ENCODE measurements at regions not wholly inside any gene's neighbourhood (a gene's known extent, or its start where the extent isn't known, plus 50 kb on each side); places are given as distances from the start of the nearest gene placed in this dataset.

DNA sequence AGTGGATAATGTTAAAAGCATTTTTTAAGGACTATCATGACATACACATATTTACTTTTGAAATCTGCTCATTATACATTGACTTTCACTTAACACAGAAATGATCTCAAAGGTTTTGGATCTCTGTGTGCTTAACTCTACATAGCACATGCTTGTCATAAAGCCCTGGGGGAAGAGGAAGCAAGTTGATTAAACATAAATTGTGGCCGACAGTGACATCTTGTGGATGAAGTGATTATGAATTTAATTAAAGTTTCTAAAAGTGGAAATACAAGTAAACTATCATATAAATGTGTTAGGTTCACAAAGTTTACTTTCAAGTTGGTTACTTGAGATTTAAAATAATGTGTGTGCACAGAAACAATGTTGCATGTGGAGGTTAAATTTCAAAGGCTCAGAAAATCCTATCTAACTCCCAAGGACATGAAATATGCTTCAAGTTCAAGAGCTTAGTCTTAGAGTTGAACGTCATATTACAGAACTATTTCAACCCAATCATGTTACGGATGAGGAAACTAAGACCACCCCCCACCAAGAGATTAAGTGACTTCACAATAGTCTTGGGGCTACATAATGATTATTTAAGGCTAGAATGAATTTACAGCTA lies 1247.8 kb downstream of the GATA3 start:
- peak in 1 of 2 experiments; percentile 8 for DNase-seq (ENCODE audit: low read depth in 1 of 2, low spot score in 1 of 2)
- TF ChIP-seq, protein P1, sequence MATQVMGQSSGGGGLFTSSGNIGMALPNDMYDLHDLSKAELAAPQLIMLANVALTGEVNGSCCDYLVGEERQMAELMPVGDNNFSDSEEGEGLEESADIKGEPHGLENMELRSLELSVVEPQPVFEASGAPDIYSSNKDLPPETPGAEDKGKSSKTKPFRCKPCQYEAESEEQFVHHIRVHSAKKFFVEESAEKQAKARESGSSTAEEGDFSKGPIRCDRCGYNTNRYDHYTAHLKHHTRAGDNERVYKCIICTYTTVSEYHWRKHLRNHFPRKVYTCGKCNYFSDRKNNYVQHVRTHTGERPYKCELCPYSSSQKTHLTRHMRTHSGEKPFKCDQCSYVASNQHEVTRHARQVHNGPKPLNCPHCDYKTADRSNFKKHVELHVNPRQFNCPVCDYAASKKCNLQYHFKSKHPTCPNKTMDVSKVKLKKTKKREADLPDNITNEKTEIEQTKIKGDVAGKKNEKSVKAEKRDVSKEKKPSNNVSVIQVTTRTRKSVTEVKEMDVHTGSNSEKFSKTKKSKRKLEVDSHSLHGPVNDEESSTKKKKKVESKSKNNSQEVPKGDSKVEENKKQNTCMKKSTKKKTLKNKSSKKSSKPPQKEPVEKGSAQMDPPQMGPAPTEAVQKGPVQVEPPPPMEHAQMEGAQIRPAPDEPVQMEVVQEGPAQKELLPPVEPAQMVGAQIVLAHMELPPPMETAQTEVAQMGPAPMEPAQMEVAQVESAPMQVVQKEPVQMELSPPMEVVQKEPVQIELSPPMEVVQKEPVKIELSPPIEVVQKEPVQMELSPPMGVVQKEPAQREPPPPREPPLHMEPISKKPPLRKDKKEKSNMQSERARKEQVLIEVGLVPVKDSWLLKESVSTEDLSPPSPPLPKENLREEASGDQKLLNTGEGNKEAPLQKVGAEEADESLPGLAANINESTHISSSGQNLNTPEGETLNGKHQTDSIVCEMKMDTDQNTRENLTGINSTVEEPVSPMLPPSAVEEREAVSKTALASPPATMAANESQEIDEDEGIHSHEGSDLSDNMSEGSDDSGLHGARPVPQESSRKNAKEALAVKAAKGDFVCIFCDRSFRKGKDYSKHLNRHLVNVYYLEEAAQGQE (IDR thresholded peaks at IDR 0.05; ENCODE audit: insufficient replicate concordance, low read depth): no peak
- TF ChIP-seq POLR2AphosphoS5 (IDR thresholded peaks at IDR 0.05; ENCODE audit: low read depth): no peak
- no peak overlapping the region for H3K27ac ChIP-seq (replicated peaks)
- H3K4me3 ChIP-seq (replicated peaks; ENCODE audit: insufficient read depth, low read length): no peak overlapping the region
- no peaks in the 10 kb centered on the region for H3K27me3 ChIP-seq (ENCODE audit: insufficient read depth, poor library complexity, severe bottlenecking)

- H3K4me3 ChIP-seq (replicated peaks; ENCODE audit: insufficient read depth, low read length): no peak overlapping the region
Observed at GRCh38 chr10:9305018-9305655, 1250.6 kb downstream of the GATA3 start.

GRCh38 chr10:9311702-9312499 lies 1257.4 kb downstream of the GATA3 start:
- TF ChIP-seq POLR2AphosphoS5 (IDR thresholded peaks at IDR 0.05; ENCODE audit: low read depth): no peak
- TF ChIP-seq, protein P2, sequence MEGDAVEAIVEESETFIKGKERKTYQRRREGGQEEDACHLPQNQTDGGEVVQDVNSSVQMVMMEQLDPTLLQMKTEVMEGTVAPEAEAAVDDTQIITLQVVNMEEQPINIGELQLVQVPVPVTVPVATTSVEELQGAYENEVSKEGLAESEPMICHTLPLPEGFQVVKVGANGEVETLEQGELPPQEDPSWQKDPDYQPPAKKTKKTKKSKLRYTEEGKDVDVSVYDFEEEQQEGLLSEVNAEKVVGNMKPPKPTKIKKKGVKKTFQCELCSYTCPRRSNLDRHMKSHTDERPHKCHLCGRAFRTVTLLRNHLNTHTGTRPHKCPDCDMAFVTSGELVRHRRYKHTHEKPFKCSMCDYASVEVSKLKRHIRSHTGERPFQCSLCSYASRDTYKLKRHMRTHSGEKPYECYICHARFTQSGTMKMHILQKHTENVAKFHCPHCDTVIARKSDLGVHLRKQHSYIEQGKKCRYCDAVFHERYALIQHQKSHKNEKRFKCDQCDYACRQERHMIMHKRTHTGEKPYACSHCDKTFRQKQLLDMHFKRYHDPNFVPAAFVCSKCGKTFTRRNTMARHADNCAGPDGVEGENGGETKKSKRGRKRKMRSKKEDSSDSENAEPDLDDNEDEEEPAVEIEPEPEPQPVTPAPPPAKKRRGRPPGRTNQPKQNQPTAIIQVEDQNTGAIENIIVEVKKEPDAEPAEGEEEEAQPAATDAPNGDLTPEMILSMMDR (IDR thresholded peaks at IDR 0.05; ENCODE audit: insufficient read depth, low read length): no peak
- TF ChIP-seq SPI1 (IDR thresholded peaks at IDR 0.05; ENCODE audit: borderline replicate concordance, low read depth): no peak
- TF ChIP-seq GABPA (IDR thresholded peaks at IDR 0.05; ENCODE audit: low read depth): no peak
- TF ChIP-seq, protein P1 (IDR thresholded peaks at IDR 0.05; ENCODE audit: insufficient replicate concordance, low read depth): no peak
- DNase-seq (ENCODE audit: low read depth in 1 of 2, low spot score in 1 of 2): no peak

More at GRCh38 chr10:9305018-9305655, 1250.6 kb downstream of the GATA3 start:
- Histone ChIP-seq H3K27ac (replicated peaks) (no peak overlapping the region), H3K27me3 (ENCODE audit: insufficient read depth, poor library complexity, severe bottlenecking) (no peaks in the 10 kb centered on the region)
- no peak for DNase-seq (ENCODE audit: low read depth in 1 of 2, low spot score in 1 of 2)
- TF ChIP-seq, protein P1 (IDR thresholded peaks at IDR 0.05; ENCODE audit: insufficient replicate concordance, low read depth): no peak
- TF ChIP-seq POLR2AphosphoS5 (IDR thresholded peaks at IDR 0.05; ENCODE audit: low read depth) (no peak), GABPA (IDR thresholded peaks at IDR 0.05; ENCODE audit: low read depth) (no peak), SPI1 (IDR thresholded peaks at IDR 0.05; ENCODE audit: borderline replicate concordance, low read depth) (no peak)
- TF ChIP-seq, protein P2 (IDR thresholded peaks at IDR 0.05; ENCODE audit: insufficient read depth, low read length): no peak

More at GRCh38 chr10:9311702-9312499, 1257.4 kb downstream of the GATA3 start:
- Histone ChIP-seq H3K4me3 (replicated peaks; ENCODE audit: insufficient read depth, low read length) (no peak overlapping the region), H3K27ac (replicated peaks) (no peak overlapping the region), H3K27me3 (ENCODE audit: insufficient read depth, poor library complexity, severe bottlenecking) (no peaks in the 10 kb centered on the region)

All from HL-60 (cell line).